ENCODE measurements at regions not wholly inside any gene's neighbourhood (a gene's known extent, or its start where the extent isn't known, plus 50 kb on each side); places are given as distances from the start of the nearest gene placed in this dataset.

DNA sequence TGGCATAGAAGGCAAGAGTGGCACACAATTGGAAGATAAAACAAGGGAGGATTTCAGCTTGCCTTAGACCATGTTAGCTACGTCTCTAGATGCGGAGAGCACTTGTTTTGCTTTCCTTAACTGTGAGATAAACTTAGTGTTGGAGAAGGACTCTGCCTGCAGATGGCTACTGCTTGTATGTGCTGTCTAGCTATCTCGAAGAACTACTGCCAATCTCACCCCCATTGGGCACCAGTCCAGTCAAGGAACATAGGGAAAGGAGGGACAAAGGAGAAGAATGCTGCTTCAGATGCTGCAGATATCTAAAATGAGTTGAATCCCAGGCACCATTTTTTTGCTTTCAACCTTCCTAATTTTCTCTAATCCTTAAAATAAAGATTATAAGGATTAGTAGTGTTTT is 726.0 kb upstream of the ARGLU1 start:
- no peaks in the 10 kb centered on the region for H3K79me2 ChIP-seq (ENCODE audit: insufficient read depth, low read length)
- no peak overlapping the region for H2AFZ ChIP-seq (ENCODE audit: low read depth, low read length, severe bottlenecking)
- no peaks in the 10 kb centered on the region for H3K9me3 ChIP-seq (ENCODE audit: insufficient read depth, low read length)
- H3K4me2 ChIP-seq (ENCODE audit: low read depth, low read length, poor library complexity, severe bottlenecking): no peak overlapping the region
- H3K27me3 ChIP-seq (ENCODE audit: low read length): no peaks in the 10 kb centered on the region
- H3K9me2 ChIP-seq (replicated peaks; ENCODE audit: insufficient read depth, low read length): no peaks in the 10 kb centered on the region
- H3K36me3 ChIP-seq (ENCODE audit: low read length): no peaks in the 10 kb centered on the region
- H3K27ac ChIP-seq (ENCODE audit: low read depth, low read length): no peak overlapping the region
- TF ChIP-seq, protein P1, sequence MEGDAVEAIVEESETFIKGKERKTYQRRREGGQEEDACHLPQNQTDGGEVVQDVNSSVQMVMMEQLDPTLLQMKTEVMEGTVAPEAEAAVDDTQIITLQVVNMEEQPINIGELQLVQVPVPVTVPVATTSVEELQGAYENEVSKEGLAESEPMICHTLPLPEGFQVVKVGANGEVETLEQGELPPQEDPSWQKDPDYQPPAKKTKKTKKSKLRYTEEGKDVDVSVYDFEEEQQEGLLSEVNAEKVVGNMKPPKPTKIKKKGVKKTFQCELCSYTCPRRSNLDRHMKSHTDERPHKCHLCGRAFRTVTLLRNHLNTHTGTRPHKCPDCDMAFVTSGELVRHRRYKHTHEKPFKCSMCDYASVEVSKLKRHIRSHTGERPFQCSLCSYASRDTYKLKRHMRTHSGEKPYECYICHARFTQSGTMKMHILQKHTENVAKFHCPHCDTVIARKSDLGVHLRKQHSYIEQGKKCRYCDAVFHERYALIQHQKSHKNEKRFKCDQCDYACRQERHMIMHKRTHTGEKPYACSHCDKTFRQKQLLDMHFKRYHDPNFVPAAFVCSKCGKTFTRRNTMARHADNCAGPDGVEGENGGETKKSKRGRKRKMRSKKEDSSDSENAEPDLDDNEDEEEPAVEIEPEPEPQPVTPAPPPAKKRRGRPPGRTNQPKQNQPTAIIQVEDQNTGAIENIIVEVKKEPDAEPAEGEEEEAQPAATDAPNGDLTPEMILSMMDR (IDR thresholded peaks at IDR 0.05; ENCODE audit: insufficient read depth, low read length, poor library complexity, severe bottlenecking): no peak
- TF ChIP-seq EZH2phosphoT487 (conservative IDR thresholded peaks at IDR 0.05; ENCODE audit: low read length): no peak
- no peaks in the 10 kb centered on the region for H4K20me1 ChIP-seq (ENCODE audit: low read depth, low read length)
- no peaks in the 10 kb centered on the region for H3F3A ChIP-seq (ENCODE audit: insufficient read depth)
- H3K4me3 ChIP-seq (ENCODE audit: insufficient read depth, low read length, poor library complexity, severe bottlenecking): no peak overlapping the region
- no peak overlapping the region for H3K9ac ChIP-seq (ENCODE audit: low read length)

DNA sequence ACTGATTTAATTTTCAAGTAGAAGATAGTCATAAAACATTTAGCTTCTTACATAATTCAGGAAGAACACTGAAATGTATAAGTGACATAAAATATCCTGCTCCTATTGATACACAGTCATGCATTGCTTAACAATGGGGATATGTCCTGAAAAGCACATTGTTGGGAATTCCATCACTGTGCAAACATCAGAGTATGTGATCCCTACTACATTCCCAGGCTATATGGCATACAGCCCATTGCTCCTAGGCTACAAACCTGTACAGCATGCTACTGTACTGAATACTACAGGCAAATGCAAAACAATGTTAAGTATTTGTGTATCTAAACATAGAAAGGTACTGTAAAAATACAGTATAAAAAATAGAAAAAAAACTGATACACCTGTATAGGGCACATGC is 723.9 kb upstream of the ARGLU1 start:
- H3K9ac ChIP-seq (ENCODE audit: low read length): no peak overlapping the region
- no peaks in the 10 kb centered on the region for H3K9me3 ChIP-seq (ENCODE audit: insufficient read depth, low read length)
- TF ChIP-seq, protein P1 (IDR thresholded peaks at IDR 0.05; ENCODE audit: insufficient read depth, low read length, poor library complexity, severe bottlenecking): no peak
- no peak for TF ChIP-seq EZH2phosphoT487 (conservative IDR thresholded peaks at IDR 0.05; ENCODE audit: low read length)
- H2AFZ ChIP-seq (ENCODE audit: low read depth, low read length, severe bottlenecking): no peak overlapping the region
- H3K27ac ChIP-seq (ENCODE audit: low read depth, low read length): no peak overlapping the region
- no peaks in the 10 kb centered on the region for H3K36me3 ChIP-seq (ENCODE audit: low read length)
- H3K9me2 ChIP-seq (replicated peaks; ENCODE audit: insufficient read depth, low read length): no peaks in the 10 kb centered on the region
- H3K4me3 ChIP-seq (ENCODE audit: insufficient read depth, low read length, poor library complexity, severe bottlenecking): no peak overlapping the region
- no peaks in the 10 kb centered on the region for H3K79me2 ChIP-seq (ENCODE audit: insufficient read depth, low read length)
- H3F3A ChIP-seq (ENCODE audit: insufficient read depth): no peaks in the 10 kb centered on the region
- H4K20me1 ChIP-seq (ENCODE audit: low read depth, low read length): no peaks in the 10 kb centered on the region
- H3K4me2 ChIP-seq (ENCODE audit: low read depth, low read length, poor library complexity, severe bottlenecking): no peak overlapping the region
- H3K27me3 ChIP-seq (ENCODE audit: low read length): no peaks in the 10 kb centered on the region

DNA sequence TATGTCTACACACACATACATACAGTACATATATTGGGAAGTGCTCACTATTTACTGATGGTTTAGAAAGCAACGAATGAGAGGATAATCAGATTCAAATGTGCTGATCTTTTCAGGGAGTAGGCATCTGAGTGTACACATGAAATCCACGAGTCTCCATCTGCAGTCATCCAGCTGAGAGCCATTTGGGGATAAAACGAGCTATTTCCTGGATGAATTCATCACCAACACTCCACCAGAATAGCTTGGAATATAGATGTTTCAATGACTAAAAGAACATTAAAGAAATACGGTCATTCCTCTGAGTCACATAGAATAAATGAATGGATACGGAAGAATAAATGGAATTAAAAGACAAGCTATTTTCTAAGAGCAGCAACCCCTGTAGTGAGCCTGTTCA is 721.6 kb upstream of the ARGLU1 start:
- no peaks in the 10 kb centered on the region for H3F3A ChIP-seq (ENCODE audit: insufficient read depth)
- no peak overlapping the region for H3K4me2 ChIP-seq (ENCODE audit: low read depth, low read length, poor library complexity, severe bottlenecking)
- no peaks in the 10 kb centered on the region for H3K9me3 ChIP-seq (ENCODE audit: insufficient read depth, low read length)
- no peak overlapping the region for H3K27ac ChIP-seq (ENCODE audit: low read depth, low read length)
- H3K79me2 ChIP-seq (ENCODE audit: insufficient read depth, low read length): no peaks in the 10 kb centered on the region
- H3K27me3 ChIP-seq (ENCODE audit: low read length): no peaks in the 10 kb centered on the region
- no peaks in the 10 kb centered on the region for H3K9me2 ChIP-seq (replicated peaks; ENCODE audit: insufficient read depth, low read length)
- H4K20me1 ChIP-seq (ENCODE audit: low read depth, low read length): no peaks in the 10 kb centered on the region
- TF ChIP-seq, protein P1 (IDR thresholded peaks at IDR 0.05; ENCODE audit: insufficient read depth, low read length, poor library complexity, severe bottlenecking): no peak
- no peak overlapping the region for H2AFZ ChIP-seq (ENCODE audit: low read depth, low read length, severe bottlenecking)
- no peaks in the 10 kb centered on the region for H3K36me3 ChIP-seq (ENCODE audit: low read length)
- no peak overlapping the region for H3K9ac ChIP-seq (ENCODE audit: low read length)
- no peak overlapping the region for H3K4me3 ChIP-seq (ENCODE audit: insufficient read depth, low read length, poor library complexity, severe bottlenecking)

DNA sequence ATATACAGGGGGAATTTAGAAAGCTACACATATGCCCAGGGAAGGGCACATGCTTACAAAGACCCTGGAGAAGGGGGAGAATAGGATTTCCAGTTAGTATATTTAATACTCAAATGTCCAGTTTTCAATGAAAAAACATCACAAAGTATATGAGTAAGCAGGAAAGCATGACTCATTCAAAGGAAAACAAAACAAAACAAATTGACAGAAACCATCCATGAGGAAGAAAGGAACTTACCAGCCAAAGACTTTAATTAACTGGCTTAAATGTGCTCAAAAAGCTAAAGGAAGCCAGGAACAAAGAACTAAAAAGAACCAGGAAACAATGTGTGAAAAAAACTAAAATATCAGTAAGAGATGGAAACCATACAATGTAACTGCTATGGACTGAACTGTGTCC is 716.2 kb upstream of the ARGLU1 start:
- no peak overlapping the region for H3K9ac ChIP-seq (ENCODE audit: low read length)
- no peaks in the 10 kb centered on the region for H3K36me3 ChIP-seq (ENCODE audit: low read length)
- no peaks in the 10 kb centered on the region for H3K27me3 ChIP-seq (ENCODE audit: low read length)
- H2AFZ ChIP-seq (ENCODE audit: low read depth, low read length, severe bottlenecking): no peak overlapping the region
- no peak overlapping the region for H3K4me3 ChIP-seq (ENCODE audit: insufficient read depth, low read length, poor library complexity, severe bottlenecking)
- no peaks in the 10 kb centered on the region for H3K79me2 ChIP-seq (ENCODE audit: insufficient read depth, low read length)
- TF ChIP-seq EZH2phosphoT487 (conservative IDR thresholded peaks at IDR 0.05; ENCODE audit: low read length): no peak
- TF ChIP-seq, protein P1 (IDR thresholded peaks at IDR 0.05; ENCODE audit: insufficient read depth, low read length, poor library complexity, severe bottlenecking): no peak
- H3K27ac ChIP-seq (ENCODE audit: low read depth, low read length): no peak overlapping the region
- H4K20me1 ChIP-seq (ENCODE audit: low read depth, low read length): no peaks in the 10 kb centered on the region
- H3K9me2 ChIP-seq (replicated peaks; ENCODE audit: insufficient read depth, low read length): no peaks in the 10 kb centered on the region
- no peak overlapping the region for H3K4me2 ChIP-seq (ENCODE audit: low read depth, low read length, poor library complexity, severe bottlenecking)
- no peaks in the 10 kb centered on the region for H3K9me3 ChIP-seq (ENCODE audit: insufficient read depth, low read length)
- H3F3A ChIP-seq (ENCODE audit: insufficient read depth): no peaks in the 10 kb centered on the region

All from SU-DHL-6 (cell line).